Esophagus squamous epithelium (tissue), 5 donors: ENCODE measurements at regions not wholly inside any gene's neighbourhood (a gene's known extent, or its start where the extent isn't known, plus 50 kb on each side); places are given as distances from the start of the nearest gene placed in this dataset.

Source experiments
- DNase-seq: peaks from one replicate; lab custom pipeline; 2025; lab: John Stamatoyannopoulos, UW
- H3K27ac ChIP-seq, 4 donors: fragments of 200-600 bp; sonication (generic); one replicate each; pipeline ENCODE4 v1.5.1; 2016 to 2019; ENCODE audit warnings: mild to moderate bottlenecking in 1 of 4
- H3K27me3 ChIP-seq, 4 donors: fragments of 200-600 bp; sonication (generic); 1 replicate in 3 of 4; 2 replicates in 1 of 4; pipeline versions ENCODE4 v1.5.1 to v1.6.0; 2017 to 2021; ENCODE audit warnings: antibody characterized with exemption in 1 of 4
- H3K36me3 ChIP-seq, 3 donors: fragments of 200-600 bp; sonication (generic); one replicate each; pipeline ENCODE4 v1.5.1; 2016 to 2019
- H3K4me1 ChIP-seq, 3 donors: fragments of 200-600 bp; sonication (generic); one replicate each; pipeline ENCODE4 v1.5.1; 2017 to 2019
- H3K4me3 ChIP-seq, 4 donors: fragments of 200-600 bp; sonication (generic); 1 replicate in 3 of 4; 2 replicates in 1 of 4; pipeline ENCODE4 v1.5.1; 2016 to 2019; ENCODE audit warnings: mild to moderate bottlenecking in 2 of 4, moderate library complexity in 1 of 4
- H3K9me3 ChIP-seq, 3 donors: fragments of 200-600 bp; sonication (generic); one replicate each; pipeline ENCODE4 v1.5.1; 2016 to 2019
- POLR2A ChIP-seq, 4 donors: fragments of 450-650 bp; IDR thresholded peaks; one replicate each; pipeline ENCODE4 v1.6.1; 2017; ENCODE audit warnings: antibody characterized with exemption in 4 of 4, mild to moderate bottlenecking in 4 of 4, moderate library complexity in 3 of 4
- WGBS, 2 donors: methylation state at CpG; one replicate each; pipeline ENCODE4 v1.1.5; 2018; 5-methylcytosine and 5-hydroxymethylcytosine counted together
- intact Hi-C: fragments of 100-400 bp; cut with DNase I; formaldehyde crosslinking; loops from one replicate; pipeline ENCODE4 v1.15.0; 2022
- TF ChIP-seq, protein P1 (sequence below), 6 experiments: fragments of 450-650 bp in 4 of 6; fragments of 200-600 bp in 2 of 6; sonication (generic) in 2 of 6; IDR thresholded peaks; one replicate each; pipeline ENCODE4 v1.5.1; 2016 to 2019; ENCODE audit warnings: antibody characterized with exemption in 6 of 6, mild to moderate bottlenecking in 4 of 6, moderate library complexity in 4 of 6
- donor health status: DM: yes; HTN: yes; CAD: no.

- Histone ChIP-seq H3K4me3 (no peak overlapping the region), H3K4me1 (peaks cover 0 to 15% (median 0%) of the 10 kb centered on the region in 3 donors), H3K27me3 (no peaks in the 10 kb centered on the region), H3K27ac (no peak overlapping the region), H3K36me3 (no peaks in the 10 kb centered on the region), H3K9me3 (no peaks in the 10 kb centered on the region)
- intact Hi-C loops, result no loop called here
- no peak for DNase-seq
- WGBS, 2 donors, result 38 to 42% methylated on average over 4 of the region's 4 CpGs
- no peak for TF ChIP-seq POLR2A (IDR thresholded peaks at IDR 0.05)
- TF ChIP-seq, protein P1, sequence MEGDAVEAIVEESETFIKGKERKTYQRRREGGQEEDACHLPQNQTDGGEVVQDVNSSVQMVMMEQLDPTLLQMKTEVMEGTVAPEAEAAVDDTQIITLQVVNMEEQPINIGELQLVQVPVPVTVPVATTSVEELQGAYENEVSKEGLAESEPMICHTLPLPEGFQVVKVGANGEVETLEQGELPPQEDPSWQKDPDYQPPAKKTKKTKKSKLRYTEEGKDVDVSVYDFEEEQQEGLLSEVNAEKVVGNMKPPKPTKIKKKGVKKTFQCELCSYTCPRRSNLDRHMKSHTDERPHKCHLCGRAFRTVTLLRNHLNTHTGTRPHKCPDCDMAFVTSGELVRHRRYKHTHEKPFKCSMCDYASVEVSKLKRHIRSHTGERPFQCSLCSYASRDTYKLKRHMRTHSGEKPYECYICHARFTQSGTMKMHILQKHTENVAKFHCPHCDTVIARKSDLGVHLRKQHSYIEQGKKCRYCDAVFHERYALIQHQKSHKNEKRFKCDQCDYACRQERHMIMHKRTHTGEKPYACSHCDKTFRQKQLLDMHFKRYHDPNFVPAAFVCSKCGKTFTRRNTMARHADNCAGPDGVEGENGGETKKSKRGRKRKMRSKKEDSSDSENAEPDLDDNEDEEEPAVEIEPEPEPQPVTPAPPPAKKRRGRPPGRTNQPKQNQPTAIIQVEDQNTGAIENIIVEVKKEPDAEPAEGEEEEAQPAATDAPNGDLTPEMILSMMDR (IDR thresholded peaks at IDR 0.05), result no peak
These were observed 161.4 kb downstream of the EFNB2 start for GRCh38 chr13:106373989-106374572.

- WGBS, 2 donors, result 25 to 37% methylated on average over 5 to 6 of the region's 7 CpGs
- Histone ChIP-seq H3K4me1 (peaks cover 0 to 15% (median 0%) of the 10 kb centered on the region in 3 donors), H3K27me3 (no peaks in the 10 kb centered on the region), H3K27ac (no peak overlapping the region), H3K4me3 (no peak overlapping the region), H3K9me3 (no peaks in the 10 kb centered on the region), H3K36me3 (no peaks in the 10 kb centered on the region)
- intact Hi-C loops, result no loop called here
- TF ChIP-seq, protein P1 (IDR thresholded peaks at IDR 0.05), result no peak
- no peak for TF ChIP-seq POLR2A (IDR thresholded peaks at IDR 0.05)
- DNase-seq, result no peak
These were observed 162.0 kb downstream of the EFNB2 start for GRCh38 chr13:106373304-106373988.

DNA sequence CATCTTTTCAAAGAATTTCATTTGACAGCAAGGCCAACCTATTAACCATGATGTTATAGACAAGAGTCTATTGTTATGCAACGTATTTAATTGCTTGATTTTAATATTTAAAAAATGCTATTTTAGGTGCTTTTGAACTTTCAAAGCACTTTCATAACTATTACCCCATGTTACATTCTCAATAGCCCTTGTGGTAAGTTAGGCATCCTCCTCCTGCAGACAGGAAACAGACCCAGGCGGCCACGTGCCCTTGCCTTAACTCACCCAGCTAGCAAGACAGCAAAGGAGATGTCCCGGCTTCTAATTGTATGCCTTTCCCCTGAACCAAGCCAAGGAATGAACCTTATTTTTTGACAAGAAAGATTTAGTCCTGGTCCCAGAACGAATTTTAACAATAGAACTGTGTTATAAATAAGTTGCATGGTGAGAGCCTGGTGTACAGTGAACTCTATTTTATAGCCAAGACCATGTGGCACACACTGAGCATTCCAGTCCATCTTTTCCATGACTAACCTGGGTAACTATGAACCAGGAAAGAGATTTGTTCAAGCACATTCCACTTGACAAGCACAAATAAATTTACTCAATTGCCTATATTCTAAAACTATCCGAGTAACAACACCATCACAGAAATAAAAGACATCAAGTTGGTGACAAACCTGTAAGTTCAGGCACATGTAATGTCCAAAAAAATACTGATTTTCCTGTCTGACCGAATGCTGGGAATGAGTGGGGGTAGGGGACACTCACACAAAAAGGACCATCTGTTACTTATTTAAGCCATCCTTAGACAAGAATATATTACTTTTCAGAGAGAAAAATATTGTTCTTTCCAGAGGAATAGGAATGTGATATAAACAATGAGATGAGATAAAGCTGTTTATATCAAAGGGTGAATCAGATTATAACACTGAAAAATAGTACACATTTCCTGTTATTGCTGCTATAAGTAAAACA lies 163.0 kb downstream of the EFNB2 start:
- H3K4me1 ChIP-seq, result peaks cover 0 to 15% (median 0%) of the 10 kb centered on the region in 3 donors
- no peaks in the 10 kb centered on the region for H3K27me3 ChIP-seq
- intact Hi-C loops, result no loop called here
- no peak overlapping the region for H3K27ac ChIP-seq
- WGBS, 2 donors, result 51 to 58% methylated on average over 7 of the region's 7 CpGs
- no peak for DNase-seq
- no peak for TF ChIP-seq POLR2A (IDR thresholded peaks at IDR 0.05)
- TF ChIP-seq, protein P1 (IDR thresholded peaks at IDR 0.05), result no peak
- H3K9me3 ChIP-seq, result no peaks in the 10 kb centered on the region
- H3K4me3 ChIP-seq, result no peak overlapping the region
- H3K36me3 ChIP-seq, result no peaks in the 10 kb centered on the region

DNA sequence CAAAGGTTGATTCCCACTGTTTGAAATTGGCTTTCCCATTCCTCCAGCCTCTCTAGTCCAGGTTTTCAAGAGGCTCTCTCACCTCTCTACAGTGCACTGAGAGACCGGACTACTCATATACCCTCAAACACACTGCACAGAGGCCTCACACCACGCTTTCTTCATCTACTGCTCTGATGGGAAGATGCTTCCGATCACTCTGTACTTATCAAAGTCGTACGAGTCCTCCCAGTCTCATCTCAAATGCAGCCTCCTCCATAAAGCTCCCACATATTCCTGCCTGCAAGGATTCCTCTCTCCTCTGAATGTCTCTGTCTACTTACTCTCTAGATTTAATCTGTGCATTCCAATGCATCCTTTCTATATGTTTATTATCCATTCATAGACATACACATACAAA lies 164.4 kb downstream of the EFNB2 start:
- no peaks in the 10 kb centered on the region for H3K36me3 ChIP-seq
- intact Hi-C loops, result no loop called here
- DNase-seq, result no peak
- no peak for TF ChIP-seq POLR2A (IDR thresholded peaks at IDR 0.05)
- TF ChIP-seq, protein P1 (IDR thresholded peaks at IDR 0.05), result no peak
- 92 to 94% methylated on average over 5 of the region's 5 CpGs for WGBS, 2 donors
- H3K9me3 ChIP-seq, result no peaks in the 10 kb centered on the region
- H3K4me1 ChIP-seq, result peaks cover 0 to 15% (median 0%) of the 10 kb centered on the region in 3 donors
- no peak overlapping the region for H3K4me3 ChIP-seq
- H3K27me3 ChIP-seq, result no peaks in the 10 kb centered on the region
- H3K27ac ChIP-seq, result no peak overlapping the region
